K562 (cell line): ENCODE measurements at regions not wholly inside any gene's neighbourhood (a gene's known extent, or its start where the extent isn't known, plus 50 kb on each side); places are given as distances from the start of the nearest gene placed in this dataset.

ENCODE experiments used
- EP300 ChIP-seq: IDR thresholded peaks from 2 replicates; pipeline ENCODE4 v1.6.1; 2012; ENCODE audit warnings: low read length, improper control_type of control experiment
- ETV5 ChIP-seq: sonication (generic); formaldehyde crosslinking; IDR thresholded peaks from 2 replicates; pipeline ENCODE4 v1.4.0; 2020; ENCODE audit warnings: low read depth, mild to moderate bottlenecking, missing genetic modification reagents
- JUNB ChIP-seq: fragments of 450-650 bp; formaldehyde crosslinking; conservative IDR thresholded peaks from 2 replicates; pipeline ENCODE4 v1.4.0; 2020; ENCODE audit warnings: mild to moderate bottlenecking
- KAT7 ChIP-seq: sonication (generic); formaldehyde crosslinking; IDR thresholded peaks from 2 replicates; pipeline ENCODE4 v1.8.0; 2022; ENCODE audit warnings: missing genetic modification reagents, mild to moderate bottlenecking, borderline replicate concordance
- POU5F1 ChIP-seq: fragments of 150-350 bp; IDR thresholded peaks from 2 replicates; pipeline ENCODE4 v1.6.1; 2014; ENCODE audit warnings: borderline replicate concordance, low read length, low read depth, mild to moderate bottlenecking; ENCODE audit not compliant: partially characterized antibody
- RFX1 ChIP-seq: fragments of 450-650 bp; IDR thresholded peaks from 2 replicates; pipeline ENCODE4 v1.6.1; 2016; ENCODE audit warnings: mild to moderate bottlenecking, moderate library complexity
- TAF7 ChIP-seq: fragments of 450-650 bp; IDR thresholded peaks from 2 replicates; pipeline ENCODE4 v1.6.1; 2016; ENCODE audit warnings: missing genetic modification characterization, missing compliant biosample characterization
- TBP ChIP-seq: optimal IDR thresholded peaks from 2 replicates; pipeline ENCODE3; 2011; ENCODE audit warnings: low read depth, low read length, improper control_type of control experiment
- ZFP30 ChIP-seq: fragments of 250-450 bp; sonication (Bioruptor Pico); IDR thresholded peaks from 2 replicates; pipeline ENCODE4 v1.8.0; 2022; ENCODE audit warnings: moderate library complexity, mild to moderate bottlenecking, inconsistent platforms, borderline replicate concordance
- ZNF143 ChIP-seq: sonication (generic); formaldehyde crosslinking; IDR thresholded peaks from 2 replicates; pipeline ENCODE4 v1.9.0; 2022; ENCODE audit warnings: mild to moderate bottlenecking, missing genetic modification reagents
- ZSCAN32 ChIP-seq: fragments of 450-650 bp; formaldehyde crosslinking; IDR thresholded peaks from 2 replicates; pipeline ENCODE4 v1.4.0; 2020; ENCODE audit warnings: mild to moderate bottlenecking, moderate library complexity
- TF ChIP-seq, protein P1 (sequence below), 3 experiments: IDR thresholded peaks in 2 of 3; conservative IDR thresholded peaks in 1 of 3; 2 replicates each; pipeline ENCODE4 v1.5.1; 2011 to 2012; ENCODE audit warnings: low read length in 3 of 3, mild to moderate bottlenecking in 3 of 3, control low read depth in 2 of 3, improper control_type of control experiment in 1 of 3, inconsistent platforms in 1 of 3, low read depth in 1 of 3, mixed read lengths in 1 of 3, moderate library complexity in 1 of 3; ENCODE audit not compliant: insufficient read depth in 2 of 3
- TF ChIP-seq, protein P2 (sequence below): fragments of 450-650 bp; IDR thresholded peaks from 2 replicates; pipeline ENCODE4 v1.6.1; 2016; ENCODE audit warnings: borderline replicate concordance
- TF ChIP-seq, protein P3 (sequence below): sonication (generic); formaldehyde crosslinking; IDR thresholded peaks from 2 replicates; pipeline ENCODE4 v1.8.0; 2022; ENCODE audit warnings: mild to moderate bottlenecking, missing genetic modification reagents

DNA sequence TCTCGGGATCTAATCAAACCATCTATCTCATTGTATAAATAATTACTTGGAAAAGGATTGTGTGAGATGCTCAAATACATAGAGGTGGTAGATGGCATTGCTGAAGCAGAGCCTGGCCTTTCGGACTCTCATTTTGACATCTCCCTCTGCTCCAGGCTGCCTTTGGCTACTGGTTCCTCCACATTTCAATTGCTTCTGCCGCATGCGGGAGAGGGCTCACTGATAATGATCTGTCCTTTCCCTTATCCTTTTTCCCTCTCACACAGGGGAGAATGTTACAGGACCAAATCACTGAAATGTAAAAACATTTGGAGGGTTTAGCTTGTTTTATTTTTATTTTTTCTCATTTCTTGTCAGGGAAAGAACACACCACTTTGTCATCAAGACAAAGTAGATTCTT is 380.6 kb upstream of the UBE2E3 start:
- TF ChIP-seq EP300 (no peak), POU5F1 (no peak), TAF7 (tag) (no peak), ZFP30 (no peak), ZSCAN32 (CRISPR knock-in tag) (no peak), TBP (no peak), JUNB (CRISPR knock-in tag) (no peak), RFX1 (no peak), KAT7 (no peak), ETV5 (CRISPR knock-in tag) (no peak), ZNF143 (CRISPR knock-in tag) (no peak)
- TF ChIP-seq, protein P1, sequence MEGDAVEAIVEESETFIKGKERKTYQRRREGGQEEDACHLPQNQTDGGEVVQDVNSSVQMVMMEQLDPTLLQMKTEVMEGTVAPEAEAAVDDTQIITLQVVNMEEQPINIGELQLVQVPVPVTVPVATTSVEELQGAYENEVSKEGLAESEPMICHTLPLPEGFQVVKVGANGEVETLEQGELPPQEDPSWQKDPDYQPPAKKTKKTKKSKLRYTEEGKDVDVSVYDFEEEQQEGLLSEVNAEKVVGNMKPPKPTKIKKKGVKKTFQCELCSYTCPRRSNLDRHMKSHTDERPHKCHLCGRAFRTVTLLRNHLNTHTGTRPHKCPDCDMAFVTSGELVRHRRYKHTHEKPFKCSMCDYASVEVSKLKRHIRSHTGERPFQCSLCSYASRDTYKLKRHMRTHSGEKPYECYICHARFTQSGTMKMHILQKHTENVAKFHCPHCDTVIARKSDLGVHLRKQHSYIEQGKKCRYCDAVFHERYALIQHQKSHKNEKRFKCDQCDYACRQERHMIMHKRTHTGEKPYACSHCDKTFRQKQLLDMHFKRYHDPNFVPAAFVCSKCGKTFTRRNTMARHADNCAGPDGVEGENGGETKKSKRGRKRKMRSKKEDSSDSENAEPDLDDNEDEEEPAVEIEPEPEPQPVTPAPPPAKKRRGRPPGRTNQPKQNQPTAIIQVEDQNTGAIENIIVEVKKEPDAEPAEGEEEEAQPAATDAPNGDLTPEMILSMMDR (IDR thresholded peaks at IDR 0.05 in 2 of 3, conservative IDR thresholded peaks at IDR 0.05 in 1 of 3; ENCODE audit: insufficient read depth in 2 of 3, low read depth in 1 of 3, low read length in 3 of 3), result no peak
- TF ChIP-seq, protein P2, sequence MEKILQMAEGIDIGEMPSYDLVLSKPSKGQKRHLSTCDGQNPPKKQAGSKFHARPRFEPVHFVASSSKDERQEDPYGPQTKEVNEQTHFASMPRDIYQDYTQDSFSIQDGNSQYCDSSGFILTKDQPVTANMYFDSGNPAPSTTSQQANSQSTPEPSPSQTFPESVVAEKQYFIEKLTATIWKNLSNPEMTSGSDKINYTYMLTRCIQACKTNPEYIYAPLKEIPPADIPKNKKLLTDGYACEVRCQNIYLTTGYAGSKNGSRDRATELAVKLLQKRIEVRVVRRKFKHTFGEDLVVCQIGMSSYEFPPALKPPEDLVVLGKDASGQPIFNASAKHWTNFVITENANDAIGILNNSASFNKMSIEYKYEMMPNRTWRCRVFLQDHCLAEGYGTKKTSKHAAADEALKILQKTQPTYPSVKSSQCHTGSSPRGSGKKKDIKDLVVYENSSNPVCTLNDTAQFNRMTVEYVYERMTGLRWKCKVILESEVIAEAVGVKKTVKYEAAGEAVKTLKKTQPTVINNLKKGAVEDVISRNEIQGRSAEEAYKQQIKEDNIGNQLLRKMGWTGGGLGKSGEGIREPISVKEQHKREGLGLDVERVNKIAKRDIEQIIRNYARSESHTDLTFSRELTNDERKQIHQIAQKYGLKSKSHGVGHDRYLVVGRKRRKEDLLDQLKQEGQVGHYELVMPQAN, result no peak
- TF ChIP-seq, protein P3, sequence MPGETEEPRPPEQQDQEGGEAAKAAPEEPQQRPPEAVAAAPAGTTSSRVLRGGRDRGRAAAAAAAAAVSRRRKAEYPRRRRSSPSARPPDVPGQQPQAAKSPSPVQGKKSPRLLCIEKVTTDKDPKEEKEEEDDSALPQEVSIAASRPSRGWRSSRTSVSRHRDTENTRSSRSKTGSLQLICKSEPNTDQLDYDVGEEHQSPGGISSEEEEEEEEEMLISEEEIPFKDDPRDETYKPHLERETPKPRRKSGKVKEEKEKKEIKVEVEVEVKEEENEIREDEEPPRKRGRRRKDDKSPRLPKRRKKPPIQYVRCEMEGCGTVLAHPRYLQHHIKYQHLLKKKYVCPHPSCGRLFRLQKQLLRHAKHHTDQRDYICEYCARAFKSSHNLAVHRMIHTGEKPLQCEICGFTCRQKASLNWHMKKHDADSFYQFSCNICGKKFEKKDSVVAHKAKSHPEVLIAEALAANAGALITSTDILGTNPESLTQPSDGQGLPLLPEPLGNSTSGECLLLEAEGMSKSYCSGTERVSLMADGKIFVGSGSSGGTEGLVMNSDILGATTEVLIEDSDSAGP (CRISPR knock-in tag), result no peak
